IMR-90 (cell line): ENCODE measurements at regions not wholly inside any gene's neighbourhood (a gene's known extent, or its start where the extent isn't known, plus 50 kb on each side); places are given as distances from the start of the nearest gene placed in this dataset.

Experiments used
- ATAC-seq: fragments of 200-7000 bp; cut with Tn5 transposase; 2 replicates; pipeline ENCODE4 v1.9.1; 2020; ENCODE audit warnings: low read depth, mild to moderate bottlenecking, moderate library complexity
- BruUV-seq: library from RNA; stranded (reverse); fragments of 400-500 nt; replicated peaks from 2 replicates; lab custom pipeline; 2021; lab: Mats Ljungman, UMichigan
- CTCF ChIA-PET: fragments of 300-600 bp; formaldehyde crosslinking; extraction: SDS; loops from one replicate; lab custom pipeline; 2021; ENCODE audit warnings: antibody characterized with exemption; lab: Yijun Ruan, JAX
- POLR2A ChIA-PET: fragments of 300-600 bp; sonication (Branson Sonifier 250); formaldehyde crosslinking; loops from one replicate; lab custom pipeline; 2022; ENCODE audit warnings: antibody characterized with exemption; ENCODE audit not compliant: unreplicated experiment; lab: Charles Lee
- DNase-seq: peaks from one replicate; pipeline ENCODE4 v3.0.0; 2013
- H2AFZ ChIP-seq: replicated peaks from 2 replicates; pipeline ENCODE3; 2013; ENCODE audit warnings: low read length, mild to moderate bottlenecking; ENCODE audit not compliant: poor library complexity
- H2AK5ac ChIP-seq: 2 replicates; pipeline ENCODE4 v1.6.1; 2013; ENCODE audit warnings: low read depth, low read length, inconsistent platforms
- H2AK9ac ChIP-seq: replicated peaks from 2 replicates; pipeline ENCODE3; 2013; ENCODE audit warnings: mild to moderate bottlenecking, low read depth, low read length, moderate library complexity; ENCODE audit not compliant: poor library complexity
- H2BK120ac ChIP-seq: 2 replicates; pipeline ENCODE4 v1.6.1; 2013; ENCODE audit warnings: low read depth, low read length, inconsistent platforms
- H2BK15ac ChIP-seq: 3 replicates; pipeline ENCODE4 v1.6.1; 2013; ENCODE audit warnings: low read depth, low read length, inconsistent platforms
- H2BK20ac ChIP-seq: 2 replicates; pipeline ENCODE4 v1.6.1; 2013; ENCODE audit warnings: low read depth, mild to moderate bottlenecking, inconsistent platforms, low read length, moderate library complexity
- H2BK5ac ChIP-seq: 2 replicates; pipeline ENCODE4 v1.6.1; 2013; ENCODE audit warnings: mild to moderate bottlenecking, low read depth, low read length, inconsistent platforms; ENCODE audit not compliant: poor library complexity, severe bottlenecking
- H3K14ac ChIP-seq: replicated peaks from 2 replicates; pipeline ENCODE4 v1.6.1; 2013; ENCODE audit warnings: low read depth, low read length, inconsistent platforms
- H3K18ac ChIP-seq: 2 replicates; pipeline ENCODE4 v1.6.1; 2013; ENCODE audit warnings: low read depth, low read length, control low read depth
- H3K23ac ChIP-seq: 2 replicates; pipeline ENCODE4 v1.6.1; 2013; ENCODE audit warnings: low read depth, low read length, inconsistent platforms
- H3K27ac ChIP-seq: 2 replicates; pipeline ENCODE4 v1.5.1; 2013; ENCODE audit warnings: mild to moderate bottlenecking, control low read depth, low read length; ENCODE audit not compliant: insufficient read depth
- H3K27me3 ChIP-seq: 2 replicates; pipeline ENCODE4 v1.6.1; 2013; ENCODE audit warnings: low read length; ENCODE audit not compliant: control insufficient read depth, insufficient read depth
- H3K36me3 ChIP-seq: 2 replicates; pipeline ENCODE4 v1.6.1; 2013; ENCODE audit warnings: low read length, mixed read lengths; ENCODE audit not compliant: control insufficient read depth, insufficient read depth
- H3K4ac ChIP-seq: 2 replicates; pipeline ENCODE4 v1.6.1; 2013; ENCODE audit warnings: low read depth, low read length, inconsistent platforms
- H3K4me1 ChIP-seq: 2 replicates; pipeline ENCODE4 v1.6.1; 2013; ENCODE audit warnings: low read length, mixed read lengths; ENCODE audit not compliant: control insufficient read depth, insufficient read depth
- H3K4me2 ChIP-seq: 2 replicates; pipeline ENCODE4 v1.6.1; 2013; ENCODE audit warnings: low read depth, mild to moderate bottlenecking, control low read depth, low read length, moderate library complexity
- H3K4me3 ChIP-seq: 2 replicates; pipeline ENCODE4 v1.5.1; 2013; ENCODE audit warnings: low read depth, mild to moderate bottlenecking, control low read depth, low read length, moderate library complexity; ENCODE audit not compliant: insufficient read depth
- H3K56ac ChIP-seq: 2 replicates; pipeline ENCODE4 v1.6.1; 2013; ENCODE audit warnings: low read length, inconsistent platforms; ENCODE audit not compliant: insufficient read depth; ENCODE audit errors: extremely low read depth
- H3K79me1 ChIP-seq, 2 experiments: 2 replicates each; pipeline ENCODE4 v1.6.1; 2013; ENCODE audit warnings: low read length in 2 of 2, inconsistent platforms in 1 of 2, low read depth in 1 of 2
- H3K9ac ChIP-seq: 2 replicates; pipeline ENCODE4 v1.6.1; 2013; ENCODE audit warnings: low read depth, low read length, control low read depth
- H3K9me1 ChIP-seq: 2 replicates; pipeline ENCODE4 v1.6.1; 2013; ENCODE audit warnings: low read length, inconsistent platforms; ENCODE audit not compliant: insufficient read depth
- H3K9me3 ChIP-seq: 2 replicates; pipeline ENCODE4 v1.6.1; 2013; ENCODE audit warnings: low read length; ENCODE audit not compliant: control insufficient read depth, insufficient read depth
- H4K20me1 ChIP-seq: 2 replicates; pipeline ENCODE4 v1.6.1; 2013; ENCODE audit warnings: low read length, inconsistent platforms; ENCODE audit not compliant: insufficient read depth
- H4K5ac ChIP-seq: 2 replicates; pipeline ENCODE4 v1.6.1; 2013; ENCODE audit warnings: mild to moderate bottlenecking, low read depth, low read length, control low read depth
- H4K8ac ChIP-seq, 2 experiments: 2 replicates each; pipeline ENCODE4 v1.6.1; 2013; ENCODE audit warnings: low read depth in 2 of 2, low read length in 2 of 2, control low read depth in 1 of 2, inconsistent platforms in 1 of 2
- H4K91ac ChIP-seq: 2 replicates; pipeline ENCODE4 v1.6.1; 2013; ENCODE audit warnings: low read depth, low read length, inconsistent platforms; ENCODE audit not compliant: insufficient read depth
- BHLHE40 ChIP-seq: fragments of 150-350 bp; IDR thresholded peaks from 2 replicates; pipeline ENCODE4 v1.6.1; 2016; ENCODE audit warnings: mild to moderate bottlenecking, low read depth, low read length
- CEBPB ChIP-seq: IDR thresholded peaks from 2 replicates; pipeline ENCODE4 v1.6.1; 2012; ENCODE audit warnings: low read depth, low read length, improper control_type of control experiment
- ELK1 ChIP-seq: fragments of 150-350 bp; IDR thresholded peaks from 2 replicates; pipeline ENCODE4 v1.6.1; 2016; ENCODE audit warnings: low read depth, mild to moderate bottlenecking, low read length, moderate library complexity, borderline replicate concordance
- MAFK ChIP-seq: IDR thresholded peaks from 2 replicates; pipeline ENCODE4 v1.6.1; 2012; ENCODE audit warnings: low read depth, low read length, improper control_type of control experiment
- MXI1 ChIP-seq: IDR thresholded peaks from 2 replicates; pipeline ENCODE4 v1.6.1; 2012; ENCODE audit warnings: low read depth, mild to moderate bottlenecking, low read length, moderate library complexity, borderline replicate concordance
- NFE2L2 ChIP-seq: fragments of 150-350 bp; IDR thresholded peaks from 2 replicates; pipeline ENCODE4 v1.6.1; 2016; ENCODE audit warnings: low read depth, mild to moderate bottlenecking, low read length
- POLR2A ChIP-seq: IDR thresholded peaks from 2 replicates; pipeline ENCODE4 v1.6.1; 2012; ENCODE audit warnings: mild to moderate bottlenecking, low read depth, low read length
- RCOR1 ChIP-seq: IDR thresholded peaks from 2 replicates; pipeline ENCODE4 v1.6.1; 2012; ENCODE audit warnings: mild to moderate bottlenecking, low read length, improper control_type of control experiment; ENCODE audit not compliant: insufficient replicate concordance
- RFX5 ChIP-seq: IDR thresholded peaks from 2 replicates; pipeline ENCODE4 v1.8.0; 2012; ENCODE audit warnings: low read depth, mild to moderate bottlenecking, low read length, moderate library complexity
- USF2 ChIP-seq: fragments of 150-350 bp; IDR thresholded peaks from 2 replicates; pipeline ENCODE4 v1.6.1; 2017; ENCODE audit warnings: mild to moderate bottlenecking, antibody characterized with exemption, low read length, low read depth
- WGBS, 2 experiments: methylation state at CpG; one replicate each; pipeline versions ENCODE4 v1.1.5 to v1.1.7; 2013; ENCODE audit warnings: missing lambda C conversion rate in 2 of 2; ENCODE audit not compliant: insufficient read length in 1 of 2; ENCODE audit errors: extremely low coverage in 2 of 2; 5-methylcytosine and 5-hydroxymethylcytosine counted together
- dilution Hi-C: fragments of 300-500 bp; cut with HindIII; formaldehyde crosslinking; loops from one replicate; pipeline ENCODE4 v1.14.3; 2018; ENCODE audit warnings: low sequenced_read_pairs; ENCODE audit not compliant: unreplicated experiment
- in situ Hi-C: fragments of 300-500 bp; cut with MboI; formaldehyde crosslinking; loops from 3 replicates; pipeline ENCODE4 v1.14.3; 2019; ENCODE audit warnings: low sequenced_read_pairs, inconsistent platforms, mixed read lengths
- intact Hi-C: fragments of 100-400 bp; cut with micrococcal nuclease; formaldehyde crosslinking; loops from 2 replicates; pipeline ENCODE4 v1.10.0; 2022
- TF ChIP-seq, protein P1 (sequence below): conservative IDR thresholded peaks from 2 replicates; pipeline ENCODE4 v1.5.1; 2012; ENCODE audit warnings: mild to moderate bottlenecking, low read depth, low read length, improper control_type of control experiment

- no peak for ATAC-seq
- Histone ChIP-seq H2BK15ac (no peak overlapping the region), H3K4ac (no peak overlapping the region), H2BK120ac (no peak overlapping the region), H3K36me3 (no peaks in the 10 kb centered on the region), H4K91ac (no peak overlapping the region), H2AFZ (no peak overlapping the region), H3K9me1 (no peaks in the 10 kb centered on the region), H3K14ac (no peak overlapping the region), H3K56ac (no peak overlapping the region), H3K18ac (no peak overlapping the region), H3K27me3 (no peaks in the 10 kb centered on the region; the same call in 1 of the 2 replicates), H2BK5ac (no peak overlapping the region), H3K9ac (no peak overlapping the region), H4K8ac (no peak overlapping the region), H3K23ac (no peak overlapping the region), H3K9me3 (no peaks in the 10 kb centered on the region), H4K20me1 (no peaks in the 10 kb centered on the region), H2AK5ac (no peak overlapping the region), H3K4me3 (no peak overlapping the region), H3K4me1 (peaks cover 2% of the 10 kb centered on the region; the same call in 1 of the 2 replicates), H3K27ac (no peak overlapping the region), H3K79me1 (no peaks in the 10 kb centered on the region), H3K4me2 (no peak overlapping the region), H2AK9ac (no peak overlapping the region), H4K5ac (no peak overlapping the region), H2BK20ac (no peak overlapping the region)
- dilution Hi-C loops, result no loop called here
- DNase-seq, result no peak
- intact Hi-C loops, result no loop called here
- WGBS, 2 experiments, result no CpG with 5 or more reads among the region's 4 CpGs
- ChIA-PET CTCF (no interaction called here), POLR2A (no interaction called here)
- TF ChIP-seq NFE2L2 (no peak), POLR2A (no peak), RFX5 (no peak), MXI1 (no peak), RCOR1 (no peak), MAFK (no peak), BHLHE40 (no peak), CEBPB (no peak), ELK1 (no peak), USF2 (no peak)
- TF ChIP-seq, protein P1, sequence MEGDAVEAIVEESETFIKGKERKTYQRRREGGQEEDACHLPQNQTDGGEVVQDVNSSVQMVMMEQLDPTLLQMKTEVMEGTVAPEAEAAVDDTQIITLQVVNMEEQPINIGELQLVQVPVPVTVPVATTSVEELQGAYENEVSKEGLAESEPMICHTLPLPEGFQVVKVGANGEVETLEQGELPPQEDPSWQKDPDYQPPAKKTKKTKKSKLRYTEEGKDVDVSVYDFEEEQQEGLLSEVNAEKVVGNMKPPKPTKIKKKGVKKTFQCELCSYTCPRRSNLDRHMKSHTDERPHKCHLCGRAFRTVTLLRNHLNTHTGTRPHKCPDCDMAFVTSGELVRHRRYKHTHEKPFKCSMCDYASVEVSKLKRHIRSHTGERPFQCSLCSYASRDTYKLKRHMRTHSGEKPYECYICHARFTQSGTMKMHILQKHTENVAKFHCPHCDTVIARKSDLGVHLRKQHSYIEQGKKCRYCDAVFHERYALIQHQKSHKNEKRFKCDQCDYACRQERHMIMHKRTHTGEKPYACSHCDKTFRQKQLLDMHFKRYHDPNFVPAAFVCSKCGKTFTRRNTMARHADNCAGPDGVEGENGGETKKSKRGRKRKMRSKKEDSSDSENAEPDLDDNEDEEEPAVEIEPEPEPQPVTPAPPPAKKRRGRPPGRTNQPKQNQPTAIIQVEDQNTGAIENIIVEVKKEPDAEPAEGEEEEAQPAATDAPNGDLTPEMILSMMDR, result no peak
- in situ Hi-C loops, result no loop called here
- BruUV-seq, result no TSS peak
Measured at GRCh38 chr3:176904506-176904905, 292.8 kb downstream of the TBL1XR1 start.
